A549 (cell line): ENCODE measurements at regions not wholly inside any gene's neighbourhood (a gene's known extent, or its start where the extent isn't known, plus 50 kb on each side); places are given as distances from the start of the nearest gene placed in this dataset.

Source experiments
- BHLHE40 ChIP-seq: IDR thresholded peaks from 2 replicates; pipeline ENCODE4 v1.6.1; 2012; ENCODE audit warnings: low read depth, low read length, inconsistent platforms
- POLR2A ChIP-seq: IDR thresholded peaks from 2 replicates; pipeline ENCODE4 v1.6.1; 2012; ENCODE audit warnings: mild to moderate bottlenecking, low read length
- SMC3 ChIP-seq: fragments of >200 bp; sonication (Bioruptor Twin); formaldehyde crosslinking; IDR thresholded peaks from 3 replicates; pipeline ENCODE4 v1.6.1; 2018; ENCODE audit warnings: inconsistent platforms

DNA sequence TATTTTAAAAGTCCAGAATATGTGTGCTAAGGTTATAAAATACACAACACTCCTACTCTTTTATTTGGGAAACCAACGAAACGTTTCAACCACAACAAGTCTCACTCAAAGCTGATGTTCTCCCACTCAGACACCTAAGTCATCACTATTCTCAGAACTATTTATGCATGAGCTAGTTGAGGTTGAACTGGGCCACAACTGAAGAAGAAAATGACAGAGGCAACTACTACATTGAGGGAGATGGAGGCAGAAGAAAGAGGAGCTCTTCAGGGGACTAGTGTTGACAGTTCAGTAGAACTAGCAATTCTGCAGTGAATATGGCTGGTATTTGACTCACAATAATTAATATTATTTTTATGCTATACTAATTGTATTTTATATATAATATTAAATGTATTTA lies 198.2 kb downstream of the SEC16B start:
- TF ChIP-seq POLR2A: no peak
- TF ChIP-seq BHLHE40: no peak
- no peak for TF ChIP-seq SMC3
